WTC11 (cell line): ENCODE measurements at regions not wholly inside any gene's neighbourhood (a gene's known extent, or its start where the extent isn't known, plus 50 kb on each side); places are given as distances from the start of the nearest gene placed in this dataset.

Experiments used
- ATAC-seq: fragments of 200-7000 bp; cut with Tn5 transposase; 2 replicates; pipeline ENCODE4 v1.10.0; 2021; ENCODE audit warnings: mild to moderate bottlenecking, moderate library complexity
- CTCF ChIA-PET: fragments of 300-600 bp; sonication (Branson Sonifier 250); formaldehyde crosslinking; loops from one replicate; lab custom pipeline; 2021; ENCODE audit warnings: antibody characterized with exemption; lab: Charles Lee
- POLR2A ChIA-PET: fragments of 350-600 bp; sonication (Branson Sonifier 250); formaldehyde crosslinking; loops from one replicate; lab custom pipeline; 2021; ENCODE audit warnings: antibody characterized with exemption; lab: Charles Lee
- DNase-seq: peaks from one replicate; pipeline ENCODE4 v3.0.0; 2021; ENCODE audit warnings: low spot score
- H3K27ac Mint-ChIP-seq: 2 replicates; pipeline ENCODE4 v1.8.0; 2021; ENCODE audit warnings: mixed read lengths
- H3K27me3 Mint-ChIP-seq: 2 replicates; pipeline ENCODE4 v1.8.0; 2021; ENCODE audit warnings: low read depth, mild to moderate bottlenecking, moderate library complexity, mixed read lengths
- H3K36me3 Mint-ChIP-seq: 2 replicates; pipeline ENCODE4 v1.8.0; 2021; ENCODE audit warnings: mixed read lengths
- H3K4me1 Mint-ChIP-seq: 2 replicates; pipeline ENCODE4 v1.8.0; 2022; ENCODE audit warnings: mixed read lengths
- H3K4me3 Mint-ChIP-seq: 2 replicates; pipeline ENCODE4 v1.8.0; 2021; ENCODE audit warnings: mild to moderate bottlenecking, moderate library complexity, mixed read lengths
- H3K9me3 Mint-ChIP-seq: 2 replicates; pipeline ENCODE4 v1.8.0; 2021; ENCODE audit warnings: mixed read lengths
- CBFB ChIP-seq: sonication (generic); formaldehyde crosslinking; IDR thresholded peaks from 2 replicates; pipeline ENCODE4 v1.8.1; 2022; ENCODE audit warnings: mild to moderate bottlenecking, low read depth, missing genetic modification reagents
- CDX4 ChIP-seq: fragments of 250-450 bp; sonication (Bioruptor Pico); IDR thresholded peaks from 2 replicates; pipeline ENCODE4 v1.9.0; 2021; ENCODE audit warnings: moderate library complexity, mild to moderate bottlenecking, inconsistent platforms, borderline replicate concordance
- CREM ChIP-seq: sonication (generic); formaldehyde crosslinking; IDR thresholded peaks from 2 replicates; pipeline ENCODE4 v1.8.1; 2022; ENCODE audit warnings: mild to moderate bottlenecking, missing genetic modification reagents, moderate library complexity
- ETV6 ChIP-seq: sonication (generic); formaldehyde crosslinking; IDR thresholded peaks from 2 replicates; pipeline ENCODE4 v1.8.1; 2022; ENCODE audit warnings: mild to moderate bottlenecking, missing genetic modification reagents
- GRHL2 ChIP-seq: fragments of 250-450 bp; sonication (Bioruptor Pico); IDR thresholded peaks from 2 replicates; pipeline ENCODE4 v1.8.0; 2022; ENCODE audit warnings: mild to moderate bottlenecking, moderate library complexity; ENCODE audit not compliant: insufficient replicate concordance, severe bottlenecking
- HMGA2 ChIP-seq: fragments of 250-450 bp; sonication (Bioruptor Pico); IDR thresholded peaks from 2 replicates; pipeline ENCODE4 v1.4.0; 2021; ENCODE audit warnings: mild to moderate bottlenecking, moderate library complexity
- MXD4 ChIP-seq: fragments of 250-450 bp; sonication (Bioruptor Pico); IDR thresholded peaks from 2 replicates; pipeline ENCODE4 v1.8.0; 2021; ENCODE audit warnings: mild to moderate bottlenecking, moderate library complexity, borderline replicate concordance
- NFE2L1 ChIP-seq: sonication (generic); formaldehyde crosslinking; IDR thresholded peaks from 2 replicates; pipeline ENCODE4 v1.8.1; 2023; ENCODE audit warnings: missing genetic modification reagents
- NR2C2 ChIP-seq: sonication (generic); formaldehyde crosslinking; IDR thresholded peaks from 2 replicates; pipeline ENCODE4 v1.8.0; 2022; ENCODE audit warnings: mild to moderate bottlenecking, missing genetic modification reagents
- OVOL2 ChIP-seq: fragments of 250-450 bp; sonication (Bioruptor Pico); IDR thresholded peaks from 2 replicates; pipeline ENCODE4 v1.9.0; 2021; ENCODE audit warnings: mild to moderate bottlenecking, borderline replicate concordance
- STAT6 ChIP-seq: sonication (generic); formaldehyde crosslinking; conservative IDR thresholded peaks from 2 replicates; pipeline ENCODE4 v1.8.1; 2023; ENCODE audit warnings: mild to moderate bottlenecking, low read depth, missing genetic modification reagents, moderate library complexity
- TCF7 ChIP-seq: sonication (generic); formaldehyde crosslinking; IDR thresholded peaks from 2 replicates; pipeline ENCODE4 v1.8.0; 2022; ENCODE audit warnings: mild to moderate bottlenecking, low read depth, missing genetic modification reagents, moderate library complexity
- TEAD4 ChIP-seq: sonication (generic); formaldehyde crosslinking; IDR thresholded peaks from 2 replicates; pipeline ENCODE4 v1.8.0; 2022; ENCODE audit warnings: mild to moderate bottlenecking, missing genetic modification reagents
- USF2 ChIP-seq: sonication (generic); formaldehyde crosslinking; IDR thresholded peaks from 2 replicates; pipeline ENCODE4 v1.8.1; 2023; ENCODE audit warnings: mild to moderate bottlenecking, missing genetic modification reagents, moderate library complexity
- ZMAT4 ChIP-seq: fragments of 250-450 bp; sonication (Bioruptor Pico); IDR thresholded peaks from 2 replicates; pipeline ENCODE4 v1.9.0; 2021; ENCODE audit warnings: mild to moderate bottlenecking
- ZNF317 ChIP-seq: sonication (generic); formaldehyde crosslinking; IDR thresholded peaks from 2 replicates; pipeline ENCODE4 v1.8.1; 2023; ENCODE audit warnings: low read depth, mild to moderate bottlenecking, moderate library complexity, missing genetic modification reagents, borderline replicate concordance
- ZNF416 ChIP-seq: fragments of 250-450 bp; sonication (Bioruptor Pico); IDR thresholded peaks from 2 replicates; pipeline ENCODE4 v1.9.0; 2021; ENCODE audit warnings: mild to moderate bottlenecking, inconsistent platforms
- ZSCAN18 ChIP-seq: fragments of 250-450 bp; sonication (Bioruptor Pico); IDR thresholded peaks from 2 replicates; pipeline ENCODE4 v2.1.2; 2022; ENCODE audit warnings: mild to moderate bottlenecking, moderate library complexity
- TF ChIP-seq, protein P1 (sequence below): sonication (generic); formaldehyde crosslinking; IDR thresholded peaks from 2 replicates; pipeline ENCODE4 v1.8.1; 2023; ENCODE audit warnings: mild to moderate bottlenecking, missing genetic modification reagents
- TF ChIP-seq, protein P2 (sequence below): sonication (generic); formaldehyde crosslinking; IDR thresholded peaks from 2 replicates; pipeline ENCODE4 v1.8.1; 2022; ENCODE audit warnings: low read depth, missing genetic modification reagents, borderline replicate concordance
- TF ChIP-seq, protein P3 (sequence below): sonication (generic); formaldehyde crosslinking; IDR thresholded peaks from 2 replicates; pipeline ENCODE4 v1.8.1; 2022; ENCODE audit warnings: low read depth, mild to moderate bottlenecking, moderate library complexity, missing genetic modification reagents, borderline replicate concordance
- TF ChIP-seq, protein P4 (sequence below): sonication (generic); formaldehyde crosslinking; IDR thresholded peaks from 2 replicates; pipeline ENCODE4 v1.8.1; 2023; ENCODE audit warnings: mild to moderate bottlenecking, missing genetic modification reagents, borderline replicate concordance

DNA sequence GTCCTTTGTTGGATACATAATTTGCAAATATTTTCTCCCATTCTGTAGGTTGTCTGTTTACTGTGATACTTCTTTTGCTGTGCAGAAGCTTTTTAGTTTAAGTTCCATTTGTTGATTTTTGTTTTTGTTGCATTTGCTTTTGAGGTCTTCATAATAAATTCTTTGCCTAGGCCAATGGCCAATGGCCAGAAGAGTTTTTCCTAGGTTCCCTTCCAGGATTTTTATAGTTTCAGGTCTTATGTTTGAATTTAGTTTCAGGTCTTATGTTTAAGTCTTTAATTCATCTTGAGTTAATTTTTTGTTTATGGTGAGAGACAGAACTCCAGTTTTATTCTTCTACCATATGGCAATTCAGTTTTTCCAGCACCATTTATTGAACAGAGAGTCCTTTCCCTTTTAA lies 90.1 kb upstream of the GOT2 start (continued):
- TF ChIP-seq ZSCAN18 (CRISPR knock-in tag) (no peak), ZMAT4 (CRISPR knock-in tag) (no peak)
- TF ChIP-seq, protein P1, sequence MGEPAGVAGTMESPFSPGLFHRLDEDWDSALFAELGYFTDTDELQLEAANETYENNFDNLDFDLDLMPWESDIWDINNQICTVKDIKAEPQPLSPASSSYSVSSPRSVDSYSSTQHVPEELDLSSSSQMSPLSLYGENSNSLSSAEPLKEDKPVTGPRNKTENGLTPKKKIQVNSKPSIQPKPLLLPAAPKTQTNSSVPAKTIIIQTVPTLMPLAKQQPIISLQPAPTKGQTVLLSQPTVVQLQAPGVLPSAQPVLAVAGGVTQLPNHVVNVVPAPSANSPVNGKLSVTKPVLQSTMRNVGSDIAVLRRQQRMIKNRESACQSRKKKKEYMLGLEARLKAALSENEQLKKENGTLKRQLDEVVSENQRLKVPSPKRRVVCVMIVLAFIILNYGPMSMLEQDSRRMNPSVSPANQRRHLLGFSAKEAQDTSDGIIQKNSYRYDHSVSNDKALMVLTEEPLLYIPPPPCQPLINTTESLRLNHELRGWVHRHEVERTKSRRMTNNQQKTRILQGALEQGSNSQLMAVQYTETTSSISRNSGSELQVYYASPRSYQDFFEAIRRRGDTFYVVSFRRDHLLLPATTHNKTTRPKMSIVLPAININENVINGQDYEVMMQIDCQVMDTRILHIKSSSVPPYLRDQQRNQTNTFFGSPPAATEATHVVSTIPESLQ (CRISPR knock-in tag): no peak

GRCh38 chr16:58821886-58822285 lies 87.8 kb upstream of the GOT2 start:
- Mint-ChIP-seq H3K36me3 (peaks cover 14% of the 10 kb centered on the region), H3K4me1 (no peaks in the 10 kb centered on the region), H3K9me3 (peaks cover 29% of the 10 kb centered on the region), H3K27me3 (no peaks in the 10 kb centered on the region), H3K27ac (no peak overlapping the region), H3K4me3 (no peak overlapping the region)
- ATAC-seq (no peak), DNase-seq (no peak)
- ChIA-PET CTCF (no interaction called here), POLR2A (no interaction called here)
- TF ChIP-seq NR2C2 (CRISPR knock-in tag) (no peak), ETV6 (CRISPR knock-in tag) (no peak), STAT6 (CRISPR knock-in tag) (no peak), NFE2L1 (CRISPR knock-in tag) (no peak), CDX4 (no peak), MXD4 (CRISPR knock-in tag) (no peak), HMGA2 (CRISPR knock-in tag) (no peak), GRHL2 (CRISPR knock-in tag) (no peak), TCF7 (CRISPR knock-in tag) (no peak), ZNF317 (no peak), CREM (CRISPR knock-in tag) (no peak), CBFB (CRISPR knock-in tag) (no peak), USF2 (CRISPR knock-in tag) (no peak), OVOL2 (CRISPR knock-in tag) (no peak), ZNF416 (CRISPR knock-in tag) (no peak), TEAD4 (CRISPR knock-in tag) (no peak)
- TF ChIP-seq, protein P2, sequence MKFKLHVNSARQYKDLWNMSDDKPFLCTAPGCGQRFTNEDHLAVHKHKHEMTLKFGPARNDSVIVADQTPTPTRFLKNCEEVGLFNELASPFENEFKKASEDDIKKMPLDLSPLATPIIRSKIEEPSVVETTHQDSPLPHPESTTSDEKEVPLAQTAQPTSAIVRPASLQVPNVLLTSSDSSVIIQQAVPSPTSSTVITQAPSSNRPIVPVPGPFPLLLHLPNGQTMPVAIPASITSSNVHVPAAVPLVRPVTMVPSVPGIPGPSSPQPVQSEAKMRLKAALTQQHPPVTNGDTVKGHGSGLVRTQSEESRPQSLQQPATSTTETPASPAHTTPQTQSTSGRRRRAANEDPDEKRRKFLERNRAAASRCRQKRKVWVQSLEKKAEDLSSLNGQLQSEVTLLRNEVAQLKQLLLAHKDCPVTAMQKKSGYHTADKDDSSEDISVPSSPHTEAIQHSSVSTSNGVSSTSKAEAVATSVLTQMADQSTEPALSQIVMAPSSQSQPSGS: no peak
- TF ChIP-seq, protein P3, sequence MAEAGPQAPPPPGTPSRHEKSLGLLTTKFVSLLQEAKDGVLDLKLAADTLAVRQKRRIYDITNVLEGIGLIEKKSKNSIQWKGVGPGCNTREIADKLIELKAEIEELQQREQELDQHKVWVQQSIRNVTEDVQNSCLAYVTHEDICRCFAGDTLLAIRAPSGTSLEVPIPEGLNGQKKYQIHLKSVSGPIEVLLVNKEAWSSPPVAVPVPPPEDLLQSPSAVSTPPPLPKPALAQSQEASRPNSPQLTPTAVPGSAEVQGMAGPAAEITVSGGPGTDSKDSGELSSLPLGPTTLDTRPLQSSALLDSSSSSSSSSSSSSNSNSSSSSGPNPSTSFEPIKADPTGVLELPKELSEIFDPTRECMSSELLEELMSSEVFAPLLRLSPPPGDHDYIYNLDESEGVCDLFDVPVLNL: no peak
- TF ChIP-seq, protein P4, sequence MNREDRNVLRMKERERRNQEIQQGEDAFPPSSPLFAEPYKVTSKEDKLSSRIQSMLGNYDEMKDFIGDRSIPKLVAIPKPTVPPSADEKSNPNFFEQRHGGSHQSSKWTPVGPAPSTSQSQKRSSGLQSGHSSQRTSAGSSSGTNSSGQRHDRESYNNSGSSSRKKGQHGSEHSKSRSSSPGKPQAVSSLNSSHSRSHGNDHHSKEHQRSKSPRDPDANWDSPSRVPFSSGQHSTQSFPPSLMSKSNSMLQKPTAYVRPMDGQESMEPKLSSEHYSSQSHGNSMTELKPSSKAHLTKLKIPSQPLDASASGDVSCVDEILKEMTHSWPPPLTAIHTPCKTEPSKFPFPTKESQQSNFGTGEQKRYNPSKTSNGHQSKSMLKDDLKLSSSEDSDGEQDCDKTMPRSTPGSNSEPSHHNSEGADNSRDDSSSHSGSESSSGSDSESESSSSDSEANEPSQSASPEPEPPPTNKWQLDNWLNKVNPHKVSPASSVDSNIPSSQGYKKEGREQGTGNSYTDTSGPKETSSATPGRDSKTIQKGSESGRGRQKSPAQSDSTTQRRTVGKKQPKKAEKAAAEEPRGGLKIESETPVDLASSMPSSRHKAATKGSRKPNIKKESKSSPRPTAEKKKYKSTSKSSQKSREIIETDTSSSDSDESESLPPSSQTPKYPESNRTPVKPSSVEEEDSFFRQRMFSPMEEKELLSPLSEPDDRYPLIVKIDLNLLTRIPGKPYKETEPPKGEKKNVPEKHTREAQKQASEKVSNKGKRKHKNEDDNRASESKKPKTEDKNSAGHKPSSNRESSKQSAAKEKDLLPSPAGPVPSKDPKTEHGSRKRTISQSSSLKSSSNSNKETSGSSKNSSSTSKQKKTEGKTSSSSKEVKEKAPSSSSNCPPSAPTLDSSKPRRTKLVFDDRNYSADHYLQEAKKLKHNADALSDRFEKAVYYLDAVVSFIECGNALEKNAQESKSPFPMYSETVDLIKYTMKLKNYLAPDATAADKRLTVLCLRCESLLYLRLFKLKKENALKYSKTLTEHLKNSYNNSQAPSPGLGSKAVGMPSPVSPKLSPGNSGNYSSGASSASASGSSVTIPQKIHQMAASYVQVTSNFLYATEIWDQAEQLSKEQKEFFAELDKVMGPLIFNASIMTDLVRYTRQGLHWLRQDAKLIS: no peak
